HEK293 (cell line): ENCODE measurements at regions not wholly inside any gene's neighbourhood (a gene's known extent, or its start where the extent isn't known, plus 50 kb on each side); places are given as distances from the start of the nearest gene placed in this dataset.

Experiments
- CTCF ChIA-PET: fragments of 350-600 bp; formaldehyde crosslinking; extraction: SDS; loops from one replicate; lab custom pipeline; 2021; ENCODE audit warnings: antibody characterized with exemption; lab: Yijun Ruan, JAX
- POLR2A ChIA-PET: fragments of 300-600 bp; formaldehyde crosslinking; extraction: SDS; loops from one replicate; lab custom pipeline; 2020; ENCODE audit warnings: antibody characterized with exemption, inconsistent platforms; lab: Yijun Ruan, JAX
- H3K27ac ChIP-seq: fragments of 200-500 bp; sonication (Bioruptor generic); 2 replicates; pipeline ENCODE4 v1.5.1; 2014; ENCODE audit warnings: low read depth, low read length, control low read depth, inconsistent platforms; ENCODE audit errors: extremely low read depth
- H3K36me3 ChIP-seq, 2 experiments: fragments of 200-500 bp in 1 of 2; sonication (Bioruptor generic) in 1 of 2; 1 replicate in 1 of 2; 2 replicates in 1 of 2; pipeline ENCODE4 v1.5.1; 2014 to 2017; ENCODE audit warnings: inconsistent platforms in 2 of 2, low read length in 2 of 2; ENCODE audit not compliant: control insufficient read depth in 2 of 2, insufficient read depth in 1 of 2
- H3K4me1 ChIP-seq: fragments of 200-500 bp; sonication (Bioruptor generic); 2 replicates; pipeline ENCODE4 v1.5.1; 2014; ENCODE audit warnings: mild to moderate bottlenecking, low read length, inconsistent platforms; ENCODE audit not compliant: control insufficient read depth, insufficient read depth
- H3K4me3 ChIP-seq: 2 replicates; pipeline ENCODE4 v1.5.1; 2011; ENCODE audit warnings: low read depth, mild to moderate bottlenecking, control low read depth, low read length, moderate library complexity
- H3K9me3 ChIP-seq: fragments of 200-500 bp; sonication (Bioruptor generic); 2 replicates; pipeline ENCODE4 v1.5.1; 2014; ENCODE audit warnings: low read depth, low read length, inconsistent platforms; ENCODE audit not compliant: control insufficient read depth, insufficient read depth
- KLF10 ChIP-seq: fragments of 450-650 bp; IDR thresholded peaks from 2 replicates; pipeline ENCODE4 v1.5.1; 2018; ENCODE audit warnings: missing biosample characterization, mild to moderate bottlenecking, missing genetic modification characterization
- MZF1 ChIP-seq: fragments of 450-650 bp; formaldehyde crosslinking; IDR thresholded peaks from 2 replicates; pipeline ENCODE4 v1.5.1; 2017; ENCODE audit warnings: missing biosample characterization, missing genetic modification characterization, borderline replicate concordance
- PRDM2 ChIP-seq: fragments of 450-650 bp; formaldehyde crosslinking; IDR thresholded peaks from 2 replicates; pipeline ENCODE4 v1.5.1; 2016; ENCODE audit warnings: missing biosample characterization, missing genetic modification characterization, borderline replicate concordance
- PRDM4 ChIP-seq: fragments of 450-650 bp; formaldehyde crosslinking; IDR thresholded peaks from 2 replicates; pipeline ENCODE4 v1.5.1; 2017; ENCODE audit warnings: missing biosample characterization, missing genetic modification characterization
- PRDM6 ChIP-seq: fragments of 450-650 bp; formaldehyde crosslinking; IDR thresholded peaks from 2 replicates; pipeline ENCODE4 v1.5.1; 2017; ENCODE audit warnings: missing biosample characterization, missing genetic modification characterization
- TRIM28 ChIP-seq: IDR thresholded peaks from 2 replicates; pipeline ENCODE4 v1.6.1; 2011; ENCODE audit warnings: low read length, control low read depth, borderline replicate concordance
- ZBTB20 ChIP-seq: fragments of 450-650 bp; formaldehyde crosslinking; IDR thresholded peaks from 2 replicates; pipeline ENCODE4 v1.5.1; 2016; ENCODE audit warnings: missing biosample characterization, missing genetic modification characterization
- ZNF223 ChIP-seq: fragments of 450-650 bp; formaldehyde crosslinking; IDR thresholded peaks from 2 replicates; pipeline ENCODE4 v1.5.1; 2016; ENCODE audit warnings: missing biosample characterization, missing genetic modification characterization
- ZNF24 ChIP-seq: fragments of 450-650 bp; formaldehyde crosslinking; IDR thresholded peaks from 2 replicates; pipeline ENCODE4 v1.5.1; 2016; ENCODE audit warnings: missing biosample characterization, missing genetic modification characterization
- ZNF280C ChIP-seq: fragments of 450-650 bp; formaldehyde crosslinking; IDR thresholded peaks from 2 replicates; pipeline ENCODE4 v1.5.1; 2016; ENCODE audit warnings: missing biosample characterization, missing genetic modification characterization
- ZNF416 ChIP-seq: fragments of 450-650 bp; formaldehyde crosslinking; IDR thresholded peaks from 2 replicates; pipeline ENCODE4 v1.5.1; 2016; ENCODE audit warnings: missing biosample characterization, missing genetic modification characterization
- ZNF530 ChIP-seq: fragments of 450-650 bp; formaldehyde crosslinking; IDR thresholded peaks from 2 replicates; pipeline ENCODE4 v1.5.1; 2016; ENCODE audit warnings: low read depth, missing biosample characterization, missing genetic modification characterization
- ZNF585B ChIP-seq: fragments of 450-650 bp; formaldehyde crosslinking; IDR thresholded peaks from 2 replicates; pipeline ENCODE4 v1.5.1; 2016; ENCODE audit warnings: missing biosample characterization, missing genetic modification characterization
- ZNF660 ChIP-seq: fragments of 450-650 bp; IDR thresholded peaks from 2 replicates; pipeline ENCODE4 v1.5.1; 2018; ENCODE audit warnings: missing biosample characterization, mild to moderate bottlenecking, missing genetic modification characterization
- ZNF692 ChIP-seq: fragments of 450-650 bp; formaldehyde crosslinking; IDR thresholded peaks from 2 replicates; pipeline ENCODE4 v1.5.1; 2016; ENCODE audit warnings: missing biosample characterization, missing genetic modification characterization
- ZNF704 ChIP-seq: fragments of 450-650 bp; formaldehyde crosslinking; IDR thresholded peaks from 2 replicates; pipeline ENCODE4 v1.5.1; 2016; ENCODE audit warnings: missing biosample characterization, missing genetic modification characterization
- ZNF777 ChIP-seq: fragments of 450-650 bp; formaldehyde crosslinking; IDR thresholded peaks from 2 replicates; pipeline ENCODE4 v1.5.1; 2017; ENCODE audit warnings: missing biosample characterization, missing genetic modification characterization, borderline replicate concordance
- ZNF791 ChIP-seq: fragments of 450-650 bp; formaldehyde crosslinking; IDR thresholded peaks from 2 replicates; pipeline ENCODE4 v1.5.1; 2016; ENCODE audit warnings: missing biosample characterization, missing genetic modification characterization
- ZNF843 ChIP-seq: fragments of 450-650 bp; formaldehyde crosslinking; IDR thresholded peaks from 2 replicates; pipeline ENCODE4 v1.5.1; 2016; ENCODE audit warnings: missing biosample characterization, missing genetic modification characterization

GRCh38 chr6:27592481-27593199 is 119.7 kb upstream of the ZNF184 start (continued):
- TF ChIP-seq ZNF704 (tag by site-specific recombination) = no peak
- no peak for TF ChIP-seq ZNF416
- TF ChIP-seq ZNF791 (tag by site-specific recombination) = no peak
- no peak for TF ChIP-seq ZNF223
- peak; percentile 53 for TF ChIP-seq ZBTB20
- TF ChIP-seq ZNF843 = 0 out of 2 replicates have a peak, but pooled peaks have one; percentile 56
- no peak for TF ChIP-seq PRDM2 (tag by site-specific recombination)
- TF ChIP-seq ZNF530 (tag by site-specific recombination) = no peak
- no peak for TF ChIP-seq ZNF777 (tag by site-specific recombination)
- TF ChIP-seq ZNF280C = no peak
- peak; percentile 94 for TF ChIP-seq ZNF692 (tag by site-specific recombination)

- ChIA-PET CTCF (interaction anchor here (1.2 to 1.3 kb wide), 6 partner anchors 10 to 161 kb away, joined by 3 to 6 read pairs (median 4); no protein-coding TSS in a partner anchor), POLR2A (interaction anchor here (0.8 to 2.6 kb wide), 4 partner anchors 10 to 1043 kb away, joined by 3 to 12 read pairs (median 6); partner anchors contain the start of gene ZNF184)
- Histone ChIP-seq H3K9me3 (no peaks in the 10 kb centered on the region), H3K36me3 (no peaks in the 10 kb centered on the region), H3K4me1 (no peaks in the 10 kb centered on the region), H3K27ac (peak overlapping the region; percentile 24; the same call in 1 of the 2 replicates), H3K4me3 (peak overlapping the region; percentile 68)
- TF ChIP-seq PRDM6 (peak; percentile 37), ZNF24 (tag by site-specific recombination) (0 out of 2 replicates have a peak, but pooled peaks have one; percentile 53), TRIM28 (0 out of 2 replicates have a peak, but pooled peaks have one; percentile 15), KLF10 (tag by site-specific recombination) (peak; percentile 42; the same call in 1 of the 2 replicates), ZNF585B (tag by site-specific recombination) (peak; percentile 33; the same call in 1 of the 2 replicates), ZNF660 (tag by site-specific recombination) (peak; percentile 96), MZF1 (tag by site-specific recombination) (no peak; the same call in 1 of the 2 replicates), PRDM4 (tag by site-specific recombination) (no peak)
Measured at GRCh38 chr6:27591699-27592480, 119.0 kb upstream of the ZNF184 start.
